GM23248 (cell line): ENCODE measurements at regions not wholly inside any gene's neighbourhood (a gene's known extent, or its start where the extent isn't known, plus 50 kb on each side); places are given as distances from the start of the nearest gene placed in this dataset.
"Not testable (repeated sequence)": the region's sequence is repeated elsewhere in the genome, so short reads cannot be mapped to it uniquely, and the experiment has no call there.

Experiments used
- DNase-seq: peaks from one replicate; pipeline ENCODE4 v3.0.0-alpha.2; 2015
- H2AFZ ChIP-seq: fragments of 200-600 bp; sonication (generic); 2 replicates; pipeline ENCODE4 v1.6.1; 2016; ENCODE audit warnings: antibody characterized with exemption
- H3F3A ChIP-seq: fragments of 200-600 bp; sonication (generic); 2 replicates; pipeline ENCODE4 v1.6.1; 2016; ENCODE audit warnings: mild to moderate bottlenecking, antibody characterized with exemption, mixed run types; ENCODE audit not compliant: insufficient read depth
- H3K27ac ChIP-seq: fragments of 200-600 bp; sonication (generic); 2 replicates; pipeline ENCODE4 v1.5.1; 2016; ENCODE audit warnings: mild to moderate bottlenecking
- H3K27me3 ChIP-seq: fragments of 200-600 bp; sonication (generic); replicated peaks from 2 replicates; pipeline ENCODE4 v1.6.1; 2016; ENCODE audit warnings: mild to moderate bottlenecking; ENCODE audit not compliant: insufficient read depth
- H3K36me3 ChIP-seq: fragments of 200-600 bp; sonication (generic); 2 replicates; pipeline ENCODE4 v1.6.1; 2016; ENCODE audit warnings: low read depth, mild to moderate bottlenecking
- H3K4me1 ChIP-seq: fragments of 200-600 bp; sonication (generic); 2 replicates; pipeline ENCODE4 v1.6.1; 2016; ENCODE audit warnings: mild to moderate bottlenecking; ENCODE audit not compliant: insufficient read depth
- H3K4me2 ChIP-seq: fragments of 200-600 bp; sonication (generic); one replicate; pipeline ENCODE4 v1.6.1; 2016; ENCODE audit warnings: mild to moderate bottlenecking; ENCODE audit not compliant: unreplicated experiment
- H3K4me3 ChIP-seq: fragments of 200-600 bp; sonication (generic); 2 replicates; pipeline ENCODE4 v1.5.1; 2016; ENCODE audit warnings: mild to moderate bottlenecking
- H3K79me2 ChIP-seq: fragments of 200-600 bp; sonication (generic); 2 replicates; pipeline ENCODE4 v1.6.1; 2016; ENCODE audit warnings: mild to moderate bottlenecking; ENCODE audit not compliant: insufficient read depth
- H3K9ac ChIP-seq: fragments of 200-600 bp; sonication (generic); 2 replicates; pipeline ENCODE4 v1.6.1; 2016; ENCODE audit warnings: mild to moderate bottlenecking
- H3K9me2 ChIP-seq: fragments of 200-600 bp; sonication (generic); 2 replicates; pipeline ENCODE4 v1.6.1; 2016; ENCODE audit warnings: mixed run types, mild to moderate bottlenecking, moderate library complexity; ENCODE audit not compliant: insufficient read depth
- H3K9me3 ChIP-seq: fragments of 200-600 bp; sonication (generic); one replicate; pipeline ENCODE4 v1.6.1; 2017; ENCODE audit warnings: low read depth
- H4K20me1 ChIP-seq: fragments of 200-600 bp; sonication (generic); 2 replicates; pipeline ENCODE4 v1.6.0; 2016; ENCODE audit not compliant: insufficient read depth
- EZH2 ChIP-seq: fragments of 200-600 bp; sonication (generic); IDR thresholded peaks from 2 replicates; pipeline ENCODE4 v1.6.1; 2018; ENCODE audit warnings: antibody characterized with exemption, mild to moderate bottlenecking; ENCODE audit not compliant: insufficient read depth, poor library complexity, severe bottlenecking
- EZH2phosphoT487 ChIP-seq: fragments of 200-600 bp; sonication (generic); IDR thresholded peaks from 2 replicates; pipeline ENCODE4 v1.6.1; 2018; ENCODE audit warnings: antibody characterized with exemption, moderate library complexity, mild to moderate bottlenecking, low read depth; ENCODE audit not compliant: insufficient read depth
- WGBS, 2 experiments: methylation state at CpG; one replicate each; pipeline ENCODE4 v1.1.6; 2015 to 2017; ENCODE audit warnings: low lambda C conversion rate in 2 of 2, low coverage in 1 of 2; ENCODE audit errors: missing lambda C conversion rate in 2 of 2; 5-methylcytosine and 5-hydroxymethylcytosine counted together
- in situ Hi-C: fragments of 300-500 bp; cut with MboI; formaldehyde crosslinking; loops from 2 replicates; pipeline ENCODE4 v1.15.0; 2020

- 67 to 73% methylated on average over 6 of the region's 6 CpGs for whole genome bisulfite sequencing, 2 experiments
- in situ Hi-C loops: no loop called here
- Histone ChIP-seq H2AFZ (no peak overlapping the region), H3K9me2 (no peaks in the 10 kb centered on the region), H3K4me2 (no peak overlapping the region), H3K4me1 (no peaks in the 10 kb centered on the region), H3K27me3 (0 out of 2 replicates have a peak, but pooled peaks cover 6% of the 10 kb centered on the region), H3K79me2 (no peaks in the 10 kb centered on the region), H3F3A (no peaks in the 10 kb centered on the region), H3K9me3 (no peaks in the 10 kb centered on the region), H3K9ac (no peak overlapping the region), H4K20me1 (no peaks in the 10 kb centered on the region), H3K4me3 (no peak overlapping the region), H3K36me3 (no peaks in the 10 kb centered on the region), H3K27ac (no peak overlapping the region)
- TF ChIP-seq EZH2 (no peak), EZH2phosphoT487 (no peak)
- DNase-seq: no peak
Measured at GRCh38 chrX:2568125-2568524, 67.3 kb upstream of the DHRSX start.

GRCh38 chrX:2566055-2566454 is 65.3 kb upstream of the DHRSX start:
- no peak for TF ChIP-seq EZH2phosphoT487
- no peak for TF ChIP-seq EZH2
- H3F3A ChIP-seq: no peaks in the 10 kb centered on the region
- no peaks in the 10 kb centered on the region for H4K20me1 ChIP-seq
- H3K36me3 ChIP-seq: no peaks in the 10 kb centered on the region
- H3K9me2 ChIP-seq: no peaks in the 10 kb centered on the region
- no peaks in the 10 kb centered on the region for H3K79me2 ChIP-seq
- no peak overlapping the region for H3K4me3 ChIP-seq
- H3K9ac ChIP-seq: no peak overlapping the region
- 62 to 67% methylated on average over 8 of the region's 8 CpGs for WGBS, 2 experiments
- in situ Hi-C loops: no loop called here
- DNase-seq: no peak
- no peaks in the 10 kb centered on the region for H3K4me1 ChIP-seq
- no peak overlapping the region for H3K4me2 ChIP-seq
- no peak overlapping the region for H3K27ac ChIP-seq
- H2AFZ ChIP-seq: no peak overlapping the region
- H3K27me3 ChIP-seq: peaks cover 6% of the 10 kb centered on the region; the same call in 1 of the 2 replicates
- H3K9me3 ChIP-seq: no peaks in the 10 kb centered on the region

GRCh38 chrX:2561456-2561855 is 60.7 kb upstream of the DHRSX start:
- peaks cover 6% of the 10 kb centered on the region for H3F3A ChIP-seq
- no peaks in the 10 kb centered on the region for H3K36me3 ChIP-seq
- H3K4me3 ChIP-seq: no peak overlapping the region
- no peak overlapping the region for H3K27ac ChIP-seq
- H3K9ac ChIP-seq: no peak overlapping the region
- H3K4me1 ChIP-seq: no peaks in the 10 kb centered on the region
- H3K79me2 ChIP-seq: no peaks in the 10 kb centered on the region
- no peak overlapping the region for H2AFZ ChIP-seq
- no peaks in the 10 kb centered on the region for H3K9me2 ChIP-seq
- no peaks in the 10 kb centered on the region for H3K9me3 ChIP-seq
- in situ Hi-C loops: no loop called here
- H3K4me2 ChIP-seq: no peak overlapping the region
- no peak for DNase-seq
- H4K20me1 ChIP-seq: no peaks in the 10 kb centered on the region
- WGBS, 2 experiments: 54 to 62% methylated on average over 7 of the region's 7 CpGs
- no peak for TF ChIP-seq EZH2
- H3K27me3 ChIP-seq: peaks cover 9% of the 10 kb centered on the region; the same call in 1 of the 2 replicates

- Histone ChIP-seq H4K20me1 (no peaks in the 10 kb centered on the region), H3K27ac (no peak overlapping the region), H3K9me2 (no peaks in the 10 kb centered on the region), H3F3A (peaks cover 6% of the 10 kb centered on the region), H2AFZ (no peak overlapping the region), H3K4me1 (no peaks in the 10 kb centered on the region), H3K4me2 (no peak overlapping the region), H3K36me3 (no peaks in the 10 kb centered on the region), H3K9ac (no peak overlapping the region), H3K27me3 (peaks cover 12% of the 10 kb centered on the region; the same call in 1 of the 2 replicates), H3K79me2 (no peaks in the 10 kb centered on the region), H3K9me3 (no peaks in the 10 kb centered on the region), H3K4me3 (no peak overlapping the region)
- WGBS, 2 experiments: 0 to 3% methylated on average over 3 of the region's 3 CpGs
- peak; percentile 63 for DNase-seq
- TF ChIP-seq EZH2phosphoT487 (no peak), EZH2 (no peak)
- in situ Hi-C loops: no loop called here
Measured at GRCh38 chrX:2559124-2559523, 58.3 kb upstream of the DHRSX start.

GRCh38 chrX:2554891-2555290 is 54.1 kb upstream of the DHRSX start:
- in situ Hi-C loops: no loop called here
- no peaks in the 10 kb centered on the region for H4K20me1 ChIP-seq
- no peak overlapping the region for H3K4me2 ChIP-seq
- H3K27me3 ChIP-seq: peaks cover 18% of the 10 kb centered on the region
- no peaks in the 10 kb centered on the region for H3K9me2 ChIP-seq
- no peak overlapping the region for H3K27ac ChIP-seq
- no peak overlapping the region for H3K4me3 ChIP-seq
- peaks cover 12% of the 10 kb centered on the region for H3F3A ChIP-seq
- WGBS, 2 experiments: 70 to 79% methylated on average over 1 of the region's 1 CpG
- H3K36me3 ChIP-seq: no peaks in the 10 kb centered on the region
- no peaks in the 10 kb centered on the region for H3K79me2 ChIP-seq
- H2AFZ ChIP-seq: no peak overlapping the region
- H3K4me1 ChIP-seq: peaks cover 7% of the 10 kb centered on the region; the same call in 1 of the 2 replicates
- H3K9ac ChIP-seq: no peak overlapping the region
- TF ChIP-seq EZH2phosphoT487 (no peak), EZH2 (no peak)
- no peak for DNase-seq
- no peaks in the 10 kb centered on the region for H3K9me3 ChIP-seq

GRCh38 chrX:2554066-2554465 is 53.3 kb upstream of the DHRSX start:
- H4K20me1 ChIP-seq, H3K9ac ChIP-seq, DNase-seq, H3K4me2 ChIP-seq, H3K9me2 ChIP-seq, H3K4me3 ChIP-seq, H3K4me1 ChIP-seq, H3K9me3 ChIP-seq, H3K27ac ChIP-seq, H3F3A ChIP-seq, H2AFZ ChIP-seq, H3K36me3 ChIP-seq, in situ Hi-C loops, H3K79me2 ChIP-seq: not testable (repeated sequence)
- H3K27me3 ChIP-seq: peaks cover 24% of the 10 kb centered on the region
- WGBS, 2 experiments: 50 to 54% methylated on average over 6 of the region's 6 CpGs
